Ishikawa (cell line): ENCODE measurements at regions not wholly inside any gene's neighbourhood (a gene's known extent, or its start where the extent isn't known, plus 50 kb on each side); places are given as distances from the start of the nearest gene placed in this dataset.

Experiments
- CEBPB ChIP-seq: IDR thresholded peaks from 2 replicates; pipeline ENCODE4 v1.6.1; 2012
- CREB1 ChIP-seq: IDR thresholded peaks from 2 replicates; pipeline ENCODE4 v1.6.1; 2012; ENCODE audit warnings: low read depth
- EGR1 ChIP-seq: IDR thresholded peaks from 2 replicates; pipeline ENCODE4 v1.6.1; 2012
- EP300 ChIP-seq: IDR thresholded peaks from 2 replicates; pipeline ENCODE4 v1.6.1; 2012; ENCODE audit warnings: borderline replicate concordance
- FOXM1 ChIP-seq: IDR thresholded peaks from 2 replicates; pipeline ENCODE4 v1.6.1; 2012; ENCODE audit warnings: low read depth, borderline replicate concordance
- NFIC ChIP-seq: IDR thresholded peaks from 2 replicates; pipeline ENCODE4 v1.6.1; 2012
- RAD21 ChIP-seq: IDR thresholded peaks from 2 replicates; pipeline ENCODE4 v1.6.1; 2012; ENCODE audit warnings: low read depth
- TAF1 ChIP-seq: IDR thresholded peaks from 2 replicates; pipeline ENCODE4 v1.6.1; 2012; ENCODE audit warnings: low read depth, mild to moderate bottlenecking
- TCF12 ChIP-seq: IDR thresholded peaks from 2 replicates; pipeline ENCODE4 v1.6.1; 2012; ENCODE audit warnings: low read depth
- TEAD4 ChIP-seq: IDR thresholded peaks from 2 replicates; pipeline ENCODE4 v1.6.1; 2012
- YY1 ChIP-seq: IDR thresholded peaks from 2 replicates; pipeline ENCODE4 v1.6.1; 2012; ENCODE audit warnings: low read depth
- ZBTB7A ChIP-seq: IDR thresholded peaks from 2 replicates; pipeline ENCODE4 v1.6.1; 2012; ENCODE audit warnings: low read depth
- TF ChIP-seq, protein P1 (sequence below): IDR thresholded peaks from 2 replicates; pipeline ENCODE4 v1.6.1; 2012
- TF ChIP-seq, protein P2 (sequence below): IDR thresholded peaks from 2 replicates; pipeline ENCODE4 v1.6.1; 2012
- TF ChIP-seq, protein P3 (sequence below): IDR thresholded peaks from 2 replicates; pipeline ENCODE4 v1.6.1; 2012; ENCODE audit warnings: low read depth, mild to moderate bottlenecking

DNA sequence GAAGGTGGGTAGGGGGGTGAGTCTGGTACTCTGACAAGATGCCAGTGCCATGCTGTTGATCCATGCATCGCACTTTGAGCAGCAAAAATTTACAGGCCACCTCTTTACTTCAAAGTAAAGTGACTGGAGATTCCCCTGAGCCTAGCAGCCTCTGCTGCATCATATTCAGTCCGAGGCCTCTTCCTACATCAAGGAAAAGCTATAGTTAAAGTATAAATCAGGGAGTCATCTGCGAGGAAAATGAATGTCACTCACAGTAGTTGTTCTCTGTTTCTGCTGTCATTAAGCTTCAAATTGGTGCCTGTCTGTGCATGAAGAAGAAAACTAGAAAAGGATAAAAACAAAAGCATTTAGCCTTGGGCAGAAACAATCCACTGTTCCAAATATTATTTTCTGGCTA is 706.2 kb downstream of the TBL1XR1 start:
- TF ChIP-seq EGR1 (no peak), FOXM1 (no peak), YY1 (no peak), CREB1 (no peak), CEBPB (no peak), TCF12 (no peak), ZBTB7A (no peak), EP300 (no peak), TEAD4 (no peak), RAD21 (no peak), NFIC (no peak)
- TF ChIP-seq, protein P1, sequence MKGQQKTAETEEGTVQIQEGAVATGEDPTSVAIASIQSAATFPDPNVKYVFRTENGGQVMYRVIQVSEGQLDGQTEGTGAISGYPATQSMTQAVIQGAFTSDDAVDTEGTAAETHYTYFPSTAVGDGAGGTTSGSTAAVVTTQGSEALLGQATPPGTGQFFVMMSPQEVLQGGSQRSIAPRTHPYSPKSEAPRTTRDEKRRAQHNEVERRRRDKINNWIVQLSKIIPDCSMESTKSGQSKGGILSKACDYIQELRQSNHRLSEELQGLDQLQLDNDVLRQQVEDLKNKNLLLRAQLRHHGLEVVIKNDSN = no peak
- TF ChIP-seq, protein P2, sequence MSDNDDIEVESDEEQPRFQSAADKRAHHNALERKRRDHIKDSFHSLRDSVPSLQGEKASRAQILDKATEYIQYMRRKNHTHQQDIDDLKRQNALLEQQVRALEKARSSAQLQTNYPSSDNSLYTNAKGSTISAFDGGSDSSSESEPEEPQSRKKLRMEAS = no peak
- TF ChIP-seq, protein P3, sequence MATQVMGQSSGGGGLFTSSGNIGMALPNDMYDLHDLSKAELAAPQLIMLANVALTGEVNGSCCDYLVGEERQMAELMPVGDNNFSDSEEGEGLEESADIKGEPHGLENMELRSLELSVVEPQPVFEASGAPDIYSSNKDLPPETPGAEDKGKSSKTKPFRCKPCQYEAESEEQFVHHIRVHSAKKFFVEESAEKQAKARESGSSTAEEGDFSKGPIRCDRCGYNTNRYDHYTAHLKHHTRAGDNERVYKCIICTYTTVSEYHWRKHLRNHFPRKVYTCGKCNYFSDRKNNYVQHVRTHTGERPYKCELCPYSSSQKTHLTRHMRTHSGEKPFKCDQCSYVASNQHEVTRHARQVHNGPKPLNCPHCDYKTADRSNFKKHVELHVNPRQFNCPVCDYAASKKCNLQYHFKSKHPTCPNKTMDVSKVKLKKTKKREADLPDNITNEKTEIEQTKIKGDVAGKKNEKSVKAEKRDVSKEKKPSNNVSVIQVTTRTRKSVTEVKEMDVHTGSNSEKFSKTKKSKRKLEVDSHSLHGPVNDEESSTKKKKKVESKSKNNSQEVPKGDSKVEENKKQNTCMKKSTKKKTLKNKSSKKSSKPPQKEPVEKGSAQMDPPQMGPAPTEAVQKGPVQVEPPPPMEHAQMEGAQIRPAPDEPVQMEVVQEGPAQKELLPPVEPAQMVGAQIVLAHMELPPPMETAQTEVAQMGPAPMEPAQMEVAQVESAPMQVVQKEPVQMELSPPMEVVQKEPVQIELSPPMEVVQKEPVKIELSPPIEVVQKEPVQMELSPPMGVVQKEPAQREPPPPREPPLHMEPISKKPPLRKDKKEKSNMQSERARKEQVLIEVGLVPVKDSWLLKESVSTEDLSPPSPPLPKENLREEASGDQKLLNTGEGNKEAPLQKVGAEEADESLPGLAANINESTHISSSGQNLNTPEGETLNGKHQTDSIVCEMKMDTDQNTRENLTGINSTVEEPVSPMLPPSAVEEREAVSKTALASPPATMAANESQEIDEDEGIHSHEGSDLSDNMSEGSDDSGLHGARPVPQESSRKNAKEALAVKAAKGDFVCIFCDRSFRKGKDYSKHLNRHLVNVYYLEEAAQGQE = no peak

DNA sequence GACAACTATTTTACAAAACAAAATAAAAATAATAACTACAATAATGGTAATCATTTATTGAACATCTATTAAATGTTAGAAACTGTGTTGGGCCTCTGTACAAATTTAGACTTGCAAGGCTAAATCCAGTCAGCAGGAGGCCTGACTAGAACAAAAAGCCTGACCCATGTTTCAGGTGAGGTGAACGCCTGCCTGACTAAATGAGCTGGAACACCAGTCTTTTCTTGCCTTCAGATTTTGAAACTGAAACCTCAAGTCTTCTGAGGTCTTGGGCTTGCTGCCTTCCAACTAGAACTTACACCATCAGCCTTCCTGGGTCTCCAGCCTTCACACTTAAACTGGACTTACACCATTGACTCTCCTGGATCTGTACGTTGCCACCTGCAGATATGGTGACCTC is 706.9 kb downstream of the TBL1XR1 start:
- TF ChIP-seq YY1 = no peak
- no peak for TF ChIP-seq CEBPB
- TF ChIP-seq, protein P3 = no peak
- no peak for TF ChIP-seq EP300

DNA sequence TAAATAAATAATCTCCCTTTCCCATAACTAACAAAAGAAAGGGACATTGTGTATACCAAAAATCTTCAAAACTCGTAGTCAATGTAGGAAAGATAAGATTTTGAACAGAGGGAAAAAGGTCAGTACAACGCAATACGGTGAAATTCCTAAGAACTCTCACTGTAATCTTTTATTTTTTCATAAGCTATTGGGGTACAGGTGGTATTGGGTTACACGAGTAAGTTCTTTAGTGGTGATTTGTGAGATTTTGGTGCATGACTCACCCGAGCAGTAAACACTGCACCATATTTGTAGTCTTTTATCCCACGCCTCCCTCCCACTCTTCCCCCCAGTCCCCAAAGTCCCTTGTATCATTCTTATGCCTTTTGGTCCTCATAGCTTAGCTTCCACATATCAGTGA is 718.0 kb downstream of the TBL1XR1 start:
- TF ChIP-seq EP300 (no peak), TEAD4 (no peak), YY1 (no peak), CREB1 (no peak), RAD21 (no peak), CEBPB (no peak)

DNA sequence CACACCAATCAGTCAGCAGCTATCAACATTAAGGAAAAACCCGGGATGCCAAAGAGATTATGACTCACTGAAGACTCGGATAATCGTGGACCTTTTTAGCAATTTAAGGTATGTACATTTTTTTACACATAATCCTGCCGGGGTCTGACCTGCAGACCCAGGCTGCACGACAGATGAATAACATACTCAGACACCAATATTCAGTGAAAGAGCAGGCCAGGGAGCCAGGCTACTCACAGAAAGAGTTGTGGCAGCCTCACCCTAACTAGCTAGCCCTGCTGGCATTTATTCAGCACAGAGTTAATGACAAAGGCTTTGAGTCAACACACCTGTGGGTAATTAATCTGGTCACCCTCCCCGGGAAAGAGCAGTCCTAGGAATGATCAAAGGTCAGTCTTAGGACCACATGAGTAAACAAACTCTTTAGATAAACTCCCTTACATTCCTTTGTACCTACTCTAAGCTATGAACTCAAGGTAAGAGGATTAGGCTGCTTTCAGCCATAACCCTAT is 727.5 kb downstream of the TBL1XR1 start:
- TF ChIP-seq RAD21 = no peak
- no peak for TF ChIP-seq NFIC
- TF ChIP-seq TEAD4 = no peak
- 0 out of 2 replicates have a peak, but pooled peaks have one; percentile 36 for TF ChIP-seq TCF12
- TF ChIP-seq, protein P3 = no peak
- no peak for TF ChIP-seq EGR1

DNA sequence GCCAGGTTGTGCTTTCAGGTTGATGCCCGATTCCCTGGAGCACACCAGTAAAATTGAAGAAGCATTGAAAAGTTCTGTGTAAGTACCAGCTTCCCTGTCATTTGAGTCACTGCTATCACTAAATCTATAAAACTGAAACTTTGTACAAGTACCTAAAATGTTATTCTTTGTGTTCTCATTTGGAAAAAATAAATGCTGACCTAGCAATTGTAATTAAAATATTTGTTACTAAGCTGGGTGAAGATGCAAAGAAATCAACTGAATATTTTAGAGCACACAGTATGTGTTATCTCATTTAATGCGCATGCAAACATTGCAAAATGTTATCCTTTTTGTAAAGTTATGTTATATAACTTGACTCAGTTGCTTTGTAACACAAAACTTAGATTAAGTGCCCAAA is 733.7 kb downstream of the TBL1XR1 start:
- TF ChIP-seq TEAD4 (no peak), EP300 (no peak), CREB1 (no peak), TCF12 (no peak), FOXM1 (no peak), EGR1 (no peak), RAD21 (no peak), YY1 (no peak), NFIC (no peak), TAF1 (no peak), ZBTB7A (no peak), CEBPB (no peak)
- TF ChIP-seq, protein P2 = no peak
- TF ChIP-seq, protein P1 = no peak
- TF ChIP-seq, protein P3 = no peak
